PC-3 (cell line): ENCODE measurements at regions not wholly inside any gene's neighbourhood (a gene's known extent, or its start where the extent isn't known, plus 50 kb on each side); places are given as distances from the start of the nearest gene placed in this dataset.

ENCODE experiments used
- EZH2 ChIP-seq: fragments of 300-600 bp; sonication (generic); IDR thresholded peaks from one replicate; pipeline ENCODE4 v1.6.1; 2017; ENCODE audit warnings: antibody characterized with exemption, mild to moderate bottlenecking, low read length; ENCODE audit not compliant: unreplicated experiment
- EZH2phosphoT487 ChIP-seq: fragments of 300-600 bp; sonication (generic); IDR thresholded peaks from 2 replicates; pipeline ENCODE4 v1.6.1; 2018; ENCODE audit warnings: mild to moderate bottlenecking, antibody characterized with exemption, low read length, borderline replicate concordance
- TF ChIP-seq, protein P1 (sequence below): fragments of 300-600 bp; sonication (generic); conservative IDR thresholded peaks from 2 replicates; pipeline ENCODE4 v1.5.1; 2017; ENCODE audit warnings: antibody characterized with exemption, low read depth, mild to moderate bottlenecking, low read length

DNA sequence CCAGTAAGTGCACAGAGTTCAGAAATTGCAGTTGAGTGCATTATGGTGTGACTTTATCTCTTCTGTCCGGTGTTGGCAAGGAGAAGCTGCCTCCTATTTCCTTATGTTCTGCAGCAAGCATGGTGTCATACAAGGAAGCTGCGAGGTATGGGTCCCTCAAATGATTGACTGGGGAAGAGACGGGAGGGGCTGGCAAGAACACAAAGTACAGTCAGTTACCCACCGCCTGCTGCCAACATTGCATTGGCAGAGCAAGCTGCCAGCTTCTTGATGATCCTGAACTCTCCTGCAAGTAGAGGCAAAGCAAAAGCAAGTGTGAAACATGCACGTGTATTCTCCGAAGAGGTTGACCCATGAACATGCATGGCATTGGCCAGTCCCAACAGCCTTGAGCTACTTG is 1013.6 kb downstream of the UQCRFS1 start:
- TF ChIP-seq, protein P1, sequence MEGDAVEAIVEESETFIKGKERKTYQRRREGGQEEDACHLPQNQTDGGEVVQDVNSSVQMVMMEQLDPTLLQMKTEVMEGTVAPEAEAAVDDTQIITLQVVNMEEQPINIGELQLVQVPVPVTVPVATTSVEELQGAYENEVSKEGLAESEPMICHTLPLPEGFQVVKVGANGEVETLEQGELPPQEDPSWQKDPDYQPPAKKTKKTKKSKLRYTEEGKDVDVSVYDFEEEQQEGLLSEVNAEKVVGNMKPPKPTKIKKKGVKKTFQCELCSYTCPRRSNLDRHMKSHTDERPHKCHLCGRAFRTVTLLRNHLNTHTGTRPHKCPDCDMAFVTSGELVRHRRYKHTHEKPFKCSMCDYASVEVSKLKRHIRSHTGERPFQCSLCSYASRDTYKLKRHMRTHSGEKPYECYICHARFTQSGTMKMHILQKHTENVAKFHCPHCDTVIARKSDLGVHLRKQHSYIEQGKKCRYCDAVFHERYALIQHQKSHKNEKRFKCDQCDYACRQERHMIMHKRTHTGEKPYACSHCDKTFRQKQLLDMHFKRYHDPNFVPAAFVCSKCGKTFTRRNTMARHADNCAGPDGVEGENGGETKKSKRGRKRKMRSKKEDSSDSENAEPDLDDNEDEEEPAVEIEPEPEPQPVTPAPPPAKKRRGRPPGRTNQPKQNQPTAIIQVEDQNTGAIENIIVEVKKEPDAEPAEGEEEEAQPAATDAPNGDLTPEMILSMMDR: no peak
- TF ChIP-seq EZH2: no peak
- no peak for TF ChIP-seq EZH2phosphoT487
